HG02798 (cell line): ENCODE measurements at regions not wholly inside any gene's neighbourhood (a gene's known extent, or its start where the extent isn't known, plus 50 kb on each side); places are given as distances from the start of the nearest gene placed in this dataset.
A peak's percentile ranks its signal among the peaks of the same experiment; 100 is the strongest.
"Not testable (repeated sequence)": the region's sequence is repeated elsewhere in the genome, so short reads cannot be mapped to it uniquely, and the experiment has no call there.

Source experiments
- ATAC-seq: cut with Tn5 transposase; IDR thresholded peaks from one replicate; pipeline ENCODE4 v1.9.1; 2021; ENCODE audit warnings: mild to moderate bottlenecking; ENCODE audit not compliant: unreplicated experiment, poor library complexity

DNA sequence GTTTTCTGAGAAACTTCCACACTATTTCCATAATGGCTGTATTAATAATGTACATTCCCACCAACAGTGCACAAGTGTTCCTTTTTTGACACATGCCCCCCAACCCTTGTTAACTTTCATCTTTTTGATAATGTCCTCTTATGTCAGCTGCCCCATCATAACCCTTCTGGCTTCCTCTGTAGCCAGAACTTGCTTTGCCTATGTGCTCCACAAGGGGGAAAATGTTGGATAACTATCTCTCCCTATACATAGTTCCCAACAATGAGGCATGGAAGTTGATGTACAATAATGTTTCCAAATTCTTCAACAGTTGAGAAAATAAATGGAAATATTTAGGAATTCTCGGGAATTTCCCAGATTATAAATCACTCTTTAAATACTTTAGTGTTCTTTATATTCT, 142.9 kb downstream of the ASB9 start:
- no peak for ATAC-seq

DNA sequence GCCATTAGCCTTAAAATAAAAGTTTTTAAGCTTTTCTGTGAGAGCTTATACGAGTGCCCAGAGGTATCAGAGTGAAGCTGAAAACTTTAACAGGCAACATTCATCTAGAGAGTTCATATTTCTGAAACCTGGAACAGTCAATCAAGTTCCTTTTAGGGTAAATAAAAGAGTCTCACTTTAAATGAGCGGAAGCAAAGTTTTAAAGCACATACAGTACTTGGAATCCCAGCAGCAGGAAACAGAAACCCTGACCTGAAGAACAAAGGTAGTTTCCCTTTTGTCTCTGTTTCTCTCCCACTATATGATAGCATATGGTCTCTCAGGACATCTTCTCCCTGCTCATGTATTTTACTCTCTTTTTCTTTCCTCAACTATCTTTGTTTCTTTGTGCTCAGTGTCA, 153.0 kb downstream of the ASB9 start:
- no peak for ATAC-seq

DNA sequence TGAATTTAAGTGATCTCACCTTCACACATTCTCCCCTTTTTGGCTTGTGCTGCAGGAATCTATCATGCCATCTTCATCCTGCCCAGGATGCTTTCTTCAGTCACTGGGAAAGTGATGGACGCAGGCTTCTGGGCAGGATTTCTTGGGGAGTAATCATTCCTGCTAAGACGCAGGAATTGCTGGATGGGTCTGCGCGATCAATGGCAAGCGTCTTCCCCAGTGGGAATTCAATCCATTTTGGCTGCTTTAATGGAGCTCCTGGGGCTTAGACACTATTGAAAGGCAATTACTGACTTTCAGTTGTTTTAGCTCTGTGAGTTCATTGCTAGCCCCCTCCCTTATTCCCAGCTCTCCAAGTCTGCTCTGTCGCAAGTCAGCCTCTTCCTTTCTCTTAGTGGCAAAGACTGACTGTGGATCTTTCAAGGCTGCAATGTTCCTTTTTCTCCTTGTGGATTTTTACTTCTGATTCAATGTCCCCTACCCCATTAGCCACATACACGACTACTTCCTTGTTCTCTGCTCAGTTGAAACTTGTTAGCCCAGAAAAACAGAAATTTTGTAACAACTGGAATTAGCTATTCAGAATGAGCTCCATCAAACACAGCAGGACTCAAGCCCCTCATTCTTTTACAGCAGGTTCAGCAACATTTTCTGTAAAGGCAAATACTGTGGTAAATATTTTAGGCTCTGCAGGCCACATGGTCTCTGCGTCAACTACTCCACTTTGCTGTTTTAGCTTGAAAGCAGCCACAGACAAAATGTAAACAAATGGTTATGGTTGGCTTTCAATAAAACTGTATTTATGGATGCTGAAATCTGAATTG, 154.9 kb downstream of the ASB9 start:
- no peak for ATAC-seq

DNA sequence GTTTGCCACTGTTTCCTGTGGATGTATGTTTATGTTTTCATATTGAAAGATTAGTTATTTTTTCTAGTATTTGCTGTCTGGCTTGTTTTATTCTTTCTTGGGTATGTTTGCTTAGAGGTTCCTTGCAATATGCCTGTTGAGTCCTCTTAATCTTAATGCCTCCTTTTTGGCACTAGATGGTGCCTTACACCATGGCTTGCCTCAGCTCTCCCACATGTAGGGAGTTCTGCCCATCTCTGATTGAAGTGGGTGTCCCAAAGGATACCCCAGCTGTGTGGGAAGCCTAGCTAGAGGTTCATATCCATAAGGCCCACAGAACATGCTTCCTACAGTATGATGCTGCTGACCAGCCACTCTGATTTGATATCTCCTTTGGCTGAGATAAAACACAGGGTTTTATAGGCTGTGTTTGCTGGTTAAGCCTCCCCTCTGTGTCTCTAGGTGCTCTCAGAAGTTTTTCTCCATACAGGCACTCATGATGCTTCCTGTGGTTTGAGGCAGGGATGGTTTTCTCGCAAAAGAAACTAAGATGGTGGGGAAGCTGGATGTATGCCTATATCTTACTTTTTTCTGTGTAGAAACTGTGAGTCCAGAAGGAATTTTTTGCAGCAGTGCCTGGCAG, 162.4 kb downstream of the ASB9 start:
- no peak for ATAC-seq

DNA sequence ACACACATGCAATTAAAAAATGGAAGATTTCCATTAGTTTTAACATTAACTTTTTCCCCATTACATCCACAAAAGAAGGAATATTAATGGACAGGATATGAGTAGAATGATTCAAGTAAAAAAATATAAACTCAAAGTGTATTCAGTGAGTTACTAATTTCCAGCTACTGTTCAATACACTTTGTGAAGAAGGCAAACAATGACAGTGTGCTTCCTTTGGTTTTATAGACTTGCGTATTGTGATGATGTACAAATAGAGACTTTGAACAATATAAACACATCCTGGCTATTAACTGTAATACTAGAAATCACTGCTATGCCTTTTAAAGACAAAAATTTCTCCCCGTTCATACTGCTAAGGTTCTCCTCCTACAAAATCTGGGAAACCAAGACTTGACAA, 171.4 kb downstream of the ASB9 start:
- no peak for ATAC-seq

DNA sequence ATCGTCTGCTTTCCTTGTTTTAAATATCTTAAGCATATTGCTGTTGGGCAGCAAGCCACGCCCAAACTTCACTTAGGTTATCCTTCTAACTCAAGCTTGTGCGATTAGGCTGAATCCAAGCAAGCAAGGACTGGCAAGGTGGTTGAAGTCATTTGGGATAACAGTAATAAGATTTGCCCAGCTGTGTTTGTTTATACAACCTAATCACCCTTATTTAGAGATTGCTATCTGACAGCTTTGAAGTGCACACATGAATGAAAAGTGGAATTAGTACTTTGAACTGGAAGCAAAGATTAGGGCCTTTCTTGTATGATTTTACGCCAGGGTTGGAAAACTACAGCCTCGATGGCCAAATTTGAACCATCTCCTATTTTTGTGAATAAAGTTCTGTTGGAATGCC, 182.1 kb downstream of the ASB9 start:
- no peak for ATAC-seq

DNA sequence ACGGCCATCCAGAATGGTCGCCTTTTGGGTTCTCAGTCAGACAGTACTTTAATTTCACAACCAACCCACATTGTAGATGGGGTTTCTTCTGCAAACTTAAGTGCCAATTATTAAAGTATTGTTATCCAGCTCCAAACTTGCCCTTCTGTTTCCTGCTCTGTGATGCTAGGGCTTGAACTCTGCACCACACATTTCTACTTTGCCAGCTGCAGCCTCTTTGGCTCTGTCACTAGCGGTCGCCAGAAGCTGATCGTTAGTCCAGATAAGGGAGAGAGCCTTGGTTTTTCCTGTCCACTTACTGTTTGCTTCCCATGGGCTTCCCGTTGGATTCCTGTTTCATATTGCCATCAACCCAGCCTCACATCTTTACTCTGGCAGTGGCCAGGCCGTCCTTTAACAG, 196.6 kb downstream of the ASB9 start:
- ATAC-seq = no peak

DNA sequence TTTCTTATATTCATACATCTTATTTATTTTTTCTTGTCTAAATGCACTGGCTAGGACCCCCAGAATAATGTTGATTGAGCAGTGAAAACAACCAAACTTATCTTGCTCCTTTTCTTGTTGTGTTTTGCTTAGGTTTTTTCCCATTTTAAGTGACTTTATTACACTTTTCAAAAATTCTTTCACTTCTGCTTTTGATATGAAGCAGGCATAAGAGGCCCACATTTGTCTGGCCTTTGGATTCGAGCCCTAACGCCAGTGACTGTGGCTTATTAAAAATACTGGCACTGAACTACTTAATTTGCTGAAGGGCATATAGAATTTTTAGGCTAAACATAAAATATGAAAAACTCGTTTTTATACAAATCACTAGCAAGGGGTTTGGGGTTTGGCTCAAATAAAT, 197.0 kb downstream of the ASB9 start:
- ATAC-seq = no peak

DNA sequence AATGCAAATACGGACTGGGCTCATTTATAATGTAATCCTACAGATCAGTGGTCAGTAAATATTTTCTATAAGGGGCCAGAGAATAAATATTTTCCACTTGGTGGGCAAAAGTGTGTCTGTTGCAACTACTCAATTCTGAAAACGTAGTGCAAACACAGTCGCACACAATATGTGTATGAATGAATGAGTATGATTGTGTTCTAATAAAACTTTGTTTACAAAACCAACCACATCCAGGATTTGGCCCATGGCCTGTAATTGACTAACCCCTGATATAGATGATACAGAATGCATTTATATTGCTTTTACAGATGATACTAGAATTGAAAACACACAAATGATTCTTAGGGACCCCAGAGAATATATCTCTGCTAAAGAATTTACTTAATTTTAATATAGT, 197.6 kb downstream of the ASB9 start:
- no peak for ATAC-seq

DNA sequence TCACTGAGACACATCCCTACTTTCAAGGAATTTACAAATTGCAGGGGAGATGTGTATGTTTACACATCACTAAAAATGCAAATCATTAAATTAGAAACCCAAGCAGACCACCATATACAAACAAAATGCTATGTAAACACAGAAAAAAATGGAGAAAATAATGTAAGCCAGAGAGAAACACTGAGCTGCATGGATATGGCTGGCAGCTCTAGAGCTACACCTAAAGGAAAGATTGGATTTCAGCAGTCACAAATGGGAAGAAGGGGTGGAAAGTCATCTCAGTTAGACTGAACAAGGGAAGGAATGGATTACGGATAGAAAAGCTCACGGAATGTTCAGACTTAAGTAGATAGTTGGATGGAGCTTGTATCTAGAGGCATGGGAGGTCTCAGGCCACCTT, 186.3 kb downstream of the MOSPD2 start:
- ATAC-seq = no peak

DNA sequence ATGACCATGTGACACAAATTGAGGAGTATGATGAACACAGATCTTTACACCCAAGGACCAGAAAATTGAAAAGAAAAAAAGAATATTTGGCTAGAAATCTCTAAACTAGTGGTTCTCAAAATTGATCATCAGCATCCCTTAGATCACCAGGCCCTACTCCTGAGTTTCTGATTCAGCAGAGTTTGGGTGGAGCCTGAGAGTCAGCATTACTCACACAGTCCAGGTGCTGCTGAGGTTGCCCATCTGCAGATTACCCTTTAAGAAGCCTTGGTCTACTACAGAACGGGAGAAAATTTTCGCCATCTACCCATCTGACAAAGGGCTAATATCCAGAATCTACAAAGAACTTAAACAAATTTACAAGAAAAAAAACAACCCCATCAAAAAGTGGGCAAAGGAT, 182.8 kb downstream of the MOSPD2 start:
- no peak for ATAC-seq

DNA sequence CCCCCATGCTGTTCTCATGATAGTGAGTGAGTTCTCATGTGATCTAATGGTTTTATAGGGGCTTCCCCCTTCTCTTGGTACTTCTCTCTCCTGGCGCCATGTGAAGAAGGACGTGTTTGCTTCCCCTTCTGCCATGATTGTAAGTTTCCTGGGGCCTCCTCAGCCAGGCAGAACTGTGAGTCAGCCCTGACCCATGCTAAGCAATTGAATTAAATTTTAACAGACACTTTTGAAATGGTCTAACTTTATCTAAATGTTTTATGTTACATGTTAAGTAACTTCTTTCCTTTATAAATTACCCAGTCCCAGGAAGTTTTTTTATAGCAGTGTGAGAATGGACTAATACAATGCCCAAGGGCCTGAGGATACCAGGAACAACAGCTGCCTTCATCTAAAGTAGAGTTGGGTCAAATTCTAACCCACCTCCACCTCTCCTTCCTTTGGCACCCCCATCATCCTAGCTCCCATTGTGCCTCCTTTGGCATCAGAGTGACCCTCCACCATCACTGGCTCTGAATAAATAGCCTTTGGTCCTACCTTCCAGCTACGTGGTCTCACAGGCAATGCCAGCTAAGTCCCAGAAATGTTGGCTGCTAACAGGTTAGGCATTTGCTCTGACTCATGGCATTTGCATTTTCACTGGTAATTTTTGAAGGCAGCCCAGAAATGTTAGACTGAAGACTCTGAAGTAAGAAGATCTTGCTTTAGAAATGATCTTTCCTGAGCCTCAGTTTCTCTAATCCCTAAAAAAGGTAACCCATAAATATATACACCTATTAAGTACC, 182.1 kb downstream of the MOSPD2 start:
- ATAC-seq = no peak

DNA sequence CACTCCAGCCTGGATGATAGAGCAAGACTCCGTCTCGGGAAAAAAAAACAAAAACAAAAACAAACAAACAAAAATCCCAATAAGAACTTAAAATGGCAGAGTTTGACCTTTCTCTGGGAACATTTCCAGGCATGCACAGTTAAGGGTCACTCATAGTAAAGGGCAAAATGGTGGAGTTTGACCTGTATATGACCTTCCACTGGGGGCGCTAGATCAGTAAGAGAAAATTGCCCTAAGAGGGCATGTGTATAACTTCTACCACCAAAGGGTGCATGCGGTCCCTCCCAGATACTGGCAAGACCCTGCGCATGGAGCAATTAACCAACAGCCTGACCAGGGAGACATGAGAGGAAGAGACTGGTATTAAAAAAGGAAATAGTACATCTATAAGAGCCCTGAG, 177.2 kb downstream of the MOSPD2 start:
- no peak for ATAC-seq

DNA sequence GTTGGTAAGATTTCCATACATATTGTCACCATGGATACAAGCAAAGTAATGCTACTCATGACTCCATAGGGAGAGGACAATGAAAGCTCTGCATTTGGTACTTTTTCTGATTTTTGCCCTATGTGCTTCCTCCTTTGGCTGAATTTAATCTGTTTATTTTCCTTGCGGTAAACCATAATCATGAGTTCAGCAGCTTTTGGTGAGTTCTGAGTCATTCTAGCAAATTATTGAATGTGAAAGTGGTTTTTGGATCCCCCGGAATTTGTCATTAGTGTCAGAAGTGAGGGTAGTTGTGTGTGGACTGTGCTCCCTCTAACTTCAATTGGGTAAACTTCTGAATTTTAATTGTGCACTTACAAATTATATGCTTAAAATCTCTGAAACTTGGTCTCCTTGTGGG, 170.3 kb downstream of the MOSPD2 start:
- ATAC-seq = peak; percentile 55

DNA sequence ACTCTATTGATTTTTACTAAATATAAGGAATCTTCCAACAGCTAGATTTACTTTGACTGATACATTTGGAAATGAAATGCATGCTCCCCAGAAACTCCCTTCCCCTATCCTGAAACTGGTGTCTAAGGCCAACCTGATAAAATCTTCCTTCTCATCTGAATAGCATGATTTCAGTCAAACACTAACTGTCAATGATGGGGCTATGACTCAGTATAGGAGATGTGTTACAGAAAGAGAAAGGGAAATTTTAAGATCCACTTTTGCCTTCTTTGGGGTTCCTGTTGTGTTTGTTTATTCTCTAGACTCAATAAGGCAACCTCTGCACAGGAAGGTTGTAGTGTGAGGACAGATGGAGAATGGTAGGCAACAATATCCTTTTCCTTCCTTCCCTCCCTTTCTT, 160.7 kb downstream of the MOSPD2 start:
- ATAC-seq = no peak

DNA sequence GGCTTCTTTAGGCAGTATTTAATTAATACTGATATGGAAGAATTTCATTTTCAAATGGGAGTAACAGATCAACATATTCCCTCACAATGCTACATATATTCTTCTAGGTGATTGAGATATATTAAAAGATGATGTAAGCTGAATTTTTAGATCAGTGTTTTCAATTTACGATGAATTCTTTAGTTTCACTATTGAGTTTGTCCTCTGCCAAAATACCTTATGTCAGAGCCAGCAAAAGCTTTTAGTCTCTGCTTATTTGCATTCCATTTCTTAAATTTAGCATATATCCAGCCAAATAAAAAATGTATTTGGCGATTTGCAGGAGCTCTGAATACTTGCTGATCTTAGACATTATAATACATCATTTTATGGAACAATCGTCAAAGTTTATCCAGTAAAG, 144.3 kb downstream of the MOSPD2 start:
- no peak for ATAC-seq

DNA sequence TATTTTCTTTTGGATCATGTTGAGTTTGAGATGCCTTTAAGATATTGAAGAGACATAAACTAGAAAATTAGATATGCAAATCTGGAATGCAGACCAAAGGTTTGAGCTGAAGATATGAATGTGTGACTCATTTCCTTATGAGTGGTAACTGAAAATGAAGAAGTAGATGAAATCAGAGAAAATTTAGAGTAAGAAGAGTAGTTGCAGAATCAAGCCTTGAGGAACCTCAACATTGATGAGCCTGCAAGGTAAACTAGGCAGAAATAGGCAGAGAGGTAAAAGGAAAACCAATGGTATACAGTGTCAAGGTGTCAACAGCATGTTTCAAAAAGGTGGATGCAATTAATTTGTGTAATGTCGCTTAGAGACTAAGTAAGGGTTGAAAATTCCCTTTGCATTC, 142.8 kb downstream of the MOSPD2 start:
- no peak for ATAC-seq

DNA sequence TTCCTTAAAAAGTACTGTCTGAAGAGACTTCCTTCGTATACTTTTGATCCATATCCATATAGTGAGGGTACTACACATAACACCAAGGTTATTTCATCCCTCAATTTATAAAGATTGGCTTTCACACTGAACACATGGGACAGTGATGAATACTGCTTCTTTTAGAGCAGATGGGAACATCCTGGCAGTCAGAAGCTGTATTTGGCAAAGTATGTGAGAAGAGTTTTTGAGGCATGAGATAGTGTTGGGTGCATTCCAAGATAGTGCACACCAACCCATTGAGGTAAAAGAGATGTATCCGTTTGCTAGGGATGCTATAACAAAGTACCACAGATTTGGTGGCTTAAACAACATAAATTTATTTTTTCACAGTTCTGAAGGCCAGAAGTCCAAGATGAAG, 141.1 kb downstream of the MOSPD2 start:
- ATAC-seq = no peak

DNA sequence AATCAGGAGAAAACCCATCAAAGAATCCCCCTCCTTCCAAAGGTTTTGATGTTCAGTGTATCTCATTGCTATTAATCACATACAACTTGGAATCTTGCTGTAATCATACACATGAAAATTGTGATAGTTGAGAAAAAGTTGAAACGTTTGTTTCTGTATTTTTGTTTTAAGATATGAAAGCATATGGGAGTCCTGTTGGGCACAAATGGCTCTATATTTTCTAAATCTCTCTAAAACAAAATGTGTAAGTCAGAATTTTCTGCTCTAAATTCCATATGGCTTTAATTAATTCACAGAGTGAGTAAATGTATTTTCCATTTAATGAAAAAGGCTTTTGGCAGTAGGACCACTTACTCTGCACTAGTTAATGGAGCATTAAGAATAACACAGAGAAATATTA, 140.2 kb downstream of the MOSPD2 start:
- no peak for ATAC-seq

DNA sequence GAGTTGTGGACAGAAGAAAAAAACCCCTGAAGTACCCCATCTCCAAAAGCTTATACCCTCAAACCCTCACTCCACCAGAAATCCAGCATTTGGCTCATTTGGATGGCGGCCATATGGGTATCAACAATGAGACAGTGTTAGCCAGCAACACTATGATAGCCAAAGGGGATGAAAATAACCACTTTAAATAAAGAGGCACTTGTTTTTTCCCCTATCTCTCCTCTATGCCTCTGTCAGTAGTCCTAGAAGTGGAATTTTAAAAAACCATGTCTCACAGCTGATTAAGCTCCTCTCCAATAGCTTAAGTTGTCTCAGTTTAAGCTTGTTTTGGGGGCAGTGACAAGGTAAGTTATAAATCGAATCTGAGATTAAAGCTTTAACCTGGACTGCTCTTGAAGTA, 124.0 kb downstream of the MOSPD2 start:
- ATAC-seq = no peak

DNA sequence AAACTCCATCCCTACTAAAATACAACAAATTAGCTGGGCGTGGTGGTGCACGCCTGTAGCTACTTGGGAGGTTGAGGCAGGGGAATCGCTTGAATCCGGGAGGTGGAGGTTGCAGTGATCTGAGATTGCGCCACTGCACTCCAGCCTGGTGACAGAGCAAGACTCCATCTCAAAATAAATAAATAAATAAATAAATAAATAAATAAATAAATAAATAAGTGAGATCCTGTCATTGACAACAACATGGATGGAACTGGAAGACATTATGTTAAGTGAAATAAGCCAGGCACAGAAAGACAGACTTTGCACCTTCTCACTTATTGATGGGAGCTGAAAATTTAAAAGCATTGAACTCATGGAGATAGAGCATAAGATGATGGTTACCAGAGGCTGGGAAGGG, 111.2 kb downstream of the MOSPD2 start:
- ATAC-seq = not testable (repeated sequence)
